ENCODE measurements at regions not wholly inside any gene's neighbourhood (a gene's known extent, or its start where the extent isn't known, plus 50 kb on each side); places are given as distances from the start of the nearest gene placed in this dataset.

DNA sequence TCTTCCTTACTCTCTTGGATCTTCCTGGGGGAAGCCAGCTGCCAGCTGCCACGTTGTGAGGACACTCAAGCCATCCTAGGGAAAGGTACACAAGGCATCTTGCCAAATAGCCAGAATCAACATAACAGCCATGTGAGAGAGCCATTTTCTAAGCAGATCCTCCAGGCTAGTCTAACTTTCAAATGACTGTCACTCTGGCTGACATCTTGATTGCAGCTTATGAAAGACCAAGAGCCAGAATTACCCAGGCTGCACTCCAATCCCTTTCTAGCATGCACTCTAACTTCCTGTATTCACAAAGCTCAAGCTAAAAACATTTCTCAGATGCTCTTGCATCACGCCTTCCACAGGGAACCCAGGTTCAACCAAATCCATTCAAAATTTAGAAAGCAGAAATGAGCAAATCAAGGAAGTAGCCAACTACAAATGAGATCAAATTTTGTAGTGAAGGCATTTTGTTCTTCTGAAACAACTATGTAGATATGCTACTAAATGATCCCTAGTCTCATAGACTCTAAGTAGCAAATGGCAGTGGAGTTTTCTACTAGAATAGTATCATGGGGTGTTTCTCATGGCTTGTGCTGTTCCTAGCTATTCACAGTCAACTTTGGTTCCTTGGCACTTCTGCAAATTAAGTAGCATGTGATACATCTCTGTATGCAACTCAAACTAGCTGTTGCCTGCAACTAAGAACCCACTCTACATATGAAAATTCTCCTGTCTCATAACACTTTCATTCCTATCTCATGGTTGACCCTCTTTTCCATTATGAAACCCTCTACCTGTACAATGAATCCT is 281.9 kb downstream of the ZEB2 start:
- H3K4me3 ChIP-seq (replicated peaks; ENCODE audit: low read depth, low read length) = no peak overlapping the region
- TF ChIP-seq, protein P1, sequence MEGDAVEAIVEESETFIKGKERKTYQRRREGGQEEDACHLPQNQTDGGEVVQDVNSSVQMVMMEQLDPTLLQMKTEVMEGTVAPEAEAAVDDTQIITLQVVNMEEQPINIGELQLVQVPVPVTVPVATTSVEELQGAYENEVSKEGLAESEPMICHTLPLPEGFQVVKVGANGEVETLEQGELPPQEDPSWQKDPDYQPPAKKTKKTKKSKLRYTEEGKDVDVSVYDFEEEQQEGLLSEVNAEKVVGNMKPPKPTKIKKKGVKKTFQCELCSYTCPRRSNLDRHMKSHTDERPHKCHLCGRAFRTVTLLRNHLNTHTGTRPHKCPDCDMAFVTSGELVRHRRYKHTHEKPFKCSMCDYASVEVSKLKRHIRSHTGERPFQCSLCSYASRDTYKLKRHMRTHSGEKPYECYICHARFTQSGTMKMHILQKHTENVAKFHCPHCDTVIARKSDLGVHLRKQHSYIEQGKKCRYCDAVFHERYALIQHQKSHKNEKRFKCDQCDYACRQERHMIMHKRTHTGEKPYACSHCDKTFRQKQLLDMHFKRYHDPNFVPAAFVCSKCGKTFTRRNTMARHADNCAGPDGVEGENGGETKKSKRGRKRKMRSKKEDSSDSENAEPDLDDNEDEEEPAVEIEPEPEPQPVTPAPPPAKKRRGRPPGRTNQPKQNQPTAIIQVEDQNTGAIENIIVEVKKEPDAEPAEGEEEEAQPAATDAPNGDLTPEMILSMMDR (IDR thresholded peaks at IDR 0.05; ENCODE audit: low read length, missing control alignments) = no peak
- DNase-seq (ENCODE audit: low read depth) = peak; percentile 17

DNA sequence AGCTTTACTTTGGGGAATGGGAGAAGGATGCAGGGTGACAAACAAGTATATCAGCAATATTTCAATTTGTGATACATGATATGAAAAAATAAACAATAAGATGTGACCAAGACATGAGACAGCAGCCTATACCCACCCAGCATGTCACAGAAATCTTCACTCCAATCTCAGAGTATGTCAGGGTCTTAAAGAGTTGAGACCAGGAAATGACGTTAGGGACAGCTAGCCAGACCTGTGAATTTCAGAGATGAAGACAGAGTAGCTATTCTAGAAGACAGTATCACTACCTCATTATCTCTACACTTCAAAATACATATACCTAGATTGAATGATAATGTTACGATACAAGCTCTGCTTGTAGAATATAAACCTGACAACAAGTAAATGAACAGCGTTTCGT is 282.8 kb downstream of the ZEB2 start:
- TF ChIP-seq, protein P1 (IDR thresholded peaks at IDR 0.05; ENCODE audit: low read length, missing control alignments) = no peak
- DNase-seq (ENCODE audit: low read depth) = no peak
- H3K4me3 ChIP-seq (replicated peaks; ENCODE audit: low read depth, low read length) = no peak overlapping the region

DNA sequence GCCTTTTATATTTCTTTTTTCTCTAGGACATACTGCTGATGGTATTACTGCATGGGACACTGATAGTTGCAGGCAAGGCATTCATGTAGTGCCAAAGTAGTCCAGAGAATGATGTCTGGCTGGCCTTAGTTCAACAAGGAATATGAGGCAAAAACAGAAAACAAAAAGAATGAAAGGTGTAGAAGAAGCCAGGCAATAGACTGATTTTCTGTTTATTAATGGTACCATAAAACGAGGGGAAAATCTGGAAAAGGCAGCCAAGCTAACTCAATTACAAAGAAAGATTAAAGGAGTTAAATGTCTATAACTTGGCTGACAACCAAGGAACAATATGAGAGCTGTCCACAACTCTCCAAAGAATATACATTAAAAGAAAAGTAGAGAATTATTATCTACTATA is 284.9 kb downstream of the ZEB2 start:
- TF ChIP-seq, protein P1 (IDR thresholded peaks at IDR 0.05; ENCODE audit: low read length, missing control alignments) = no peak
- DNase-seq (ENCODE audit: low read depth) = no peak

DNA sequence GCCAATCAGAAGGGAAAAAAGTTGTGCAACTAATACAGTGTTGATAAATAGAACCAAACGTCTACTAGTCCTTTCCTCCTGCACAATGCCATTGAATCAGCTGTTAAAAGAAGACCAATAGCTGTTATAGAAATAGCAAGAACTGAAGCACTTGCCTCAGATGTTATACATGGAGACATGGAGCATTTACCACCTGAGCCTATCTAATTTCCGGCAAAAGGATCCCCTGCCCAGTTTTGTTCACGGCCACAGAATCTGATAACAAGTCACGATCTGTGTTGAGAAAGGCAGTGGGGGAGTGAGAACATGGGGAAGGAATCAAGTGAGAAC is 285.4 kb downstream of the ZEB2 start:
- peak; percentile 23 for DNase-seq (ENCODE audit: low read depth)
- TF ChIP-seq, protein P1 (IDR thresholded peaks at IDR 0.05; ENCODE audit: low read length, missing control alignments) = no peak
- H3K4me3 ChIP-seq (replicated peaks; ENCODE audit: low read depth, low read length) = no peak overlapping the region

More for the DNA sequence above, 284.9 kb downstream of the ZEB2 start:
- H3K4me3 ChIP-seq (replicated peaks; ENCODE audit: low read depth, low read length) = no peak overlapping the region

DNA sequence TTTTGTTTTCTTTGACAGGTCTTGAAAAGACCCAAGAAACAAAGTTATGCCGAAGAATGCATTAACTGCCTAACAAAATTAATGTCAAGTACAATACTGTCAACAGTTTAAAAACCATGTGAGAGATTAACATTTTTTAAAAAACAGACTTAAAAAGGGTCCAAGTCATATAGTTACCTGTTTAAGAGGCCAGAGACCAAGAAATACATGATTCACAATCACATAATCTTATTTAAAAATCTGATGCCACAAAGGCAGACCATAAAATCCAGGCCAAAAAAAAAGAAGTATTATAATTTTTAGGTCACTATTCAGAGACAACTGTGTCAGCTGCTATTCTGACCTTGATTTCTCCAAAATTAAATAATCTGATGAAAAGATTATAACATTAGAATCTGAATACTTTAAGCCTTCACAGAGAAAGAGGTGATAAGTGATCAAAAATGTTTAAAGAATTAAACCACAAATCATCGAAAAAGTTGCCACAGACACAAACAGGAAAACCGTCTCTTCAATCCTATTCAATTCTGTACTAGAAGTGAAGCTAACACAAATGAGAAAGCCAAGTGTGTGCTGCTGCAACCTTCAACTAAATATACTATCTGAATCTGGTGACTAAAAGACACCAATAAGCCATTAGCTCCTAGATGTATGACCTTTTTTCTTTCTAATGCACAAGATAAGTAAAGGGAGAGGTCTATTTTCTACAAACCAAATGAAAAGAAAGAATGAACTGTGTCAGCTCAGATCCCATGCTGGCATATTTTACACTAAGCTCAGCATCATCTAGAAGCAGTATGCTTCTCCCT is 286.0 kb downstream of the ZEB2 start:
- no peak overlapping the region for H3K4me3 ChIP-seq (replicated peaks; ENCODE audit: low read depth, low read length)
- TF ChIP-seq, protein P1 (IDR thresholded peaks at IDR 0.05; ENCODE audit: low read length, missing control alignments) = no peak
- DNase-seq (ENCODE audit: low read depth) = no peak

DNA sequence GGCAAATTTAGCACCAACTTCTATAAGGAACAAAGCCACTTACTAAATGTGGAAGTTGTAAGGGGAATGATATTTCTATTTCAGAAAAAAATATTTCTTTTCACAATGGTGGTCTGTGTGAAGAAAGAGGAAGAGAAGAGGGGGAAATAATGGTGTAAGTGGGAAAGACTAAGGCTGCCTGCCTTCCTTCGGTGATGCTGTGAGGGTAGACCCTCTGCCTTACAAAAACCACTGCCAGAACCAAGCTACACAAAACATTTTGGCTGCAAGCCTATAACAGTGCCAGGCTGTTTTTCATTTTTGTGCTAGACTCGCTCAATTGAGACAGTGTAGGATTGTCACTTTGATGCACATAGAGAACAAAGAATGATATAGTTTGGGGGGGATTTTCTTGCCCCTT is 286.6 kb downstream of the ZEB2 start:
- TF ChIP-seq, protein P1 (IDR thresholded peaks at IDR 0.05; ENCODE audit: low read length, missing control alignments) = no peak

More for the DNA sequence above, 286.6 kb downstream of the ZEB2 start:
- no peak for DNase-seq (ENCODE audit: low read depth)
- H3K4me3 ChIP-seq (replicated peaks; ENCODE audit: low read depth, low read length) = no peak overlapping the region

Measured in fibroblast of pulmonary artery (primary cell).